ENCODE measurements at regions not wholly inside any gene's neighbourhood (a gene's known extent, or its start where the extent isn't known, plus 50 kb on each side); places are given as distances from the start of the nearest gene placed in this dataset.

DNA sequence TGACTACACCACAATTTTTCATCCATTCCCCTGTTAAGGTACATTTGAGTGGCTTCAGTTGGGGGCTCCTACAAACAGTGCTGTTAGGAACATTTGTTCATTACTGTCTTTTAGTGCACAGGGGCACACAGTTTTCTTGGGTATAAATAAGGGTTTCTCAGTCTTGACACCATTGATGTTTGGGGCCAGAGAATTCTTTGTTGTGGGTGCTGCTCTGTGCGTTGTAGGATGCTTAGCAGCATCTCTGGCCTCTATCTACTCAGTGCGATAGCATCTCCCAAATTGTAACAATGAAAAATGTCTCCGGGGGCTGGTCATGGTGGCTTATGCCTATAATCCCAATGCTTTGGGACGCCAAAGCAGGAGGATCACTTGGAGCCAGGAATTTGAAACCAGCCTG, 153.0 kb upstream of the MYL2 start:
- Histone ChIP-seq H3K27ac (ENCODE audit: low read length) (no peak overlapping the region), H3F3A (ENCODE audit: insufficient read depth, low read length, poor library complexity, severe bottlenecking) (no peaks in the 10 kb centered on the region), H2AFZ (ENCODE audit: low read depth, low read length) (no peak overlapping the region), H3K4me2 (ENCODE audit: low read length) (no peak overlapping the region), H3K27me3 (ENCODE audit: insufficient read depth, low read depth, low read length) (no peaks in the 10 kb centered on the region), H3K36me3 (ENCODE audit: insufficient read depth, low read length) (no peaks in the 10 kb centered on the region), H3K9ac (ENCODE audit: low read length) (no peak overlapping the region), H3K9me2 (ENCODE audit: insufficient read depth, low read length) (no peaks in the 10 kb centered on the region), H3K79me2 (replicated peaks; ENCODE audit: insufficient read depth, low read length) (peaks cover 6% of the 10 kb centered on the region), H3K9me3 (ENCODE audit: low read length) (no peaks in the 10 kb centered on the region), H4K20me1 (ENCODE audit: insufficient read depth) (no peaks in the 10 kb centered on the region), H3K4me3 (ENCODE audit: low read length) (no peak overlapping the region)
- TF ChIP-seq EZH2 (IDR thresholded peaks at IDR 0.05; ENCODE audit: borderline replicate concordance, insufficient read depth, low read length, poor library complexity, severe bottlenecking): no peak
- TF ChIP-seq RAD21 (conservative IDR thresholded peaks at IDR 0.05): no peak
- TF ChIP-seq, protein P1, sequence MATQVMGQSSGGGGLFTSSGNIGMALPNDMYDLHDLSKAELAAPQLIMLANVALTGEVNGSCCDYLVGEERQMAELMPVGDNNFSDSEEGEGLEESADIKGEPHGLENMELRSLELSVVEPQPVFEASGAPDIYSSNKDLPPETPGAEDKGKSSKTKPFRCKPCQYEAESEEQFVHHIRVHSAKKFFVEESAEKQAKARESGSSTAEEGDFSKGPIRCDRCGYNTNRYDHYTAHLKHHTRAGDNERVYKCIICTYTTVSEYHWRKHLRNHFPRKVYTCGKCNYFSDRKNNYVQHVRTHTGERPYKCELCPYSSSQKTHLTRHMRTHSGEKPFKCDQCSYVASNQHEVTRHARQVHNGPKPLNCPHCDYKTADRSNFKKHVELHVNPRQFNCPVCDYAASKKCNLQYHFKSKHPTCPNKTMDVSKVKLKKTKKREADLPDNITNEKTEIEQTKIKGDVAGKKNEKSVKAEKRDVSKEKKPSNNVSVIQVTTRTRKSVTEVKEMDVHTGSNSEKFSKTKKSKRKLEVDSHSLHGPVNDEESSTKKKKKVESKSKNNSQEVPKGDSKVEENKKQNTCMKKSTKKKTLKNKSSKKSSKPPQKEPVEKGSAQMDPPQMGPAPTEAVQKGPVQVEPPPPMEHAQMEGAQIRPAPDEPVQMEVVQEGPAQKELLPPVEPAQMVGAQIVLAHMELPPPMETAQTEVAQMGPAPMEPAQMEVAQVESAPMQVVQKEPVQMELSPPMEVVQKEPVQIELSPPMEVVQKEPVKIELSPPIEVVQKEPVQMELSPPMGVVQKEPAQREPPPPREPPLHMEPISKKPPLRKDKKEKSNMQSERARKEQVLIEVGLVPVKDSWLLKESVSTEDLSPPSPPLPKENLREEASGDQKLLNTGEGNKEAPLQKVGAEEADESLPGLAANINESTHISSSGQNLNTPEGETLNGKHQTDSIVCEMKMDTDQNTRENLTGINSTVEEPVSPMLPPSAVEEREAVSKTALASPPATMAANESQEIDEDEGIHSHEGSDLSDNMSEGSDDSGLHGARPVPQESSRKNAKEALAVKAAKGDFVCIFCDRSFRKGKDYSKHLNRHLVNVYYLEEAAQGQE (IDR thresholded peaks at IDR 0.05; ENCODE audit: borderline replicate concordance): no peak
- TF ChIP-seq SMC3 (conservative IDR thresholded peaks at IDR 0.05; ENCODE audit: poor library complexity): no peak
- TF ChIP-seq EP300 (conservative IDR thresholded peaks at IDR 0.05; ENCODE audit: poor library complexity, severe bottlenecking): no peak
- no peak for TF ChIP-seq CTCF (IDR thresholded peaks at IDR 0.05; ENCODE audit: poor library complexity, severe bottlenecking)
- TF ChIP-seq MXI1 (conservative IDR thresholded peaks at IDR 0.05; ENCODE audit: poor library complexity, severe bottlenecking): no peak
- no peak for TF ChIP-seq POLR2AphosphoS5 (IDR thresholded peaks at IDR 0.05)
- no peak for TF ChIP-seq TAF1 (IDR thresholded peaks at IDR 0.05; ENCODE audit: low read depth)

DNA sequence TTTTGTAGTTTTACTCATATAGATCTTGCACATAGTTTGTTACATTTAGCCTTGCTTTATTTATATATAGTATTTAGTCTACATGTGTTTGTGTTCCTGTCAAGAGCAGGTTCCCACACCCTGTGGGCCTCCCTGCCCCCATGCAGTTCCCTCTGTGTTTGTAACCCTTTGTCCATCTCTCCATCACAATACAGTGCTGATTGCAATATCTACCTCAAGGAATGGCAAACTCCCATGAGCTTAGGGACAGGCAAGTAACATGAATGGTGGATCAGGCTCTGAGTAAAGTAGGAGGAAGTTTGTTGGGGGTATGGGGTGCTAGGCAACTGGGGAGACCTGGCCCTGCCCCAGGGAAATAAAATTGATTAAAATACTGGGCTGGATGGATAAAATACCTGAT, 151.9 kb upstream of the MYL2 start:
- H3K27me3 ChIP-seq (ENCODE audit: insufficient read depth, low read depth, low read length): no peaks in the 10 kb centered on the region
- H3K4me3 ChIP-seq (ENCODE audit: low read length): no peak overlapping the region
- no peaks in the 10 kb centered on the region for H4K20me1 ChIP-seq (ENCODE audit: insufficient read depth)
- H3K9me2 ChIP-seq (ENCODE audit: insufficient read depth, low read length): no peaks in the 10 kb centered on the region
- H3F3A ChIP-seq (ENCODE audit: insufficient read depth, low read length, poor library complexity, severe bottlenecking): no peaks in the 10 kb centered on the region
- no peak overlapping the region for H3K27ac ChIP-seq (ENCODE audit: low read length)
- no peaks in the 10 kb centered on the region for H3K36me3 ChIP-seq (ENCODE audit: insufficient read depth, low read length)
- TF ChIP-seq EZH2 (IDR thresholded peaks at IDR 0.05; ENCODE audit: borderline replicate concordance, insufficient read depth, low read length, poor library complexity, severe bottlenecking) (no peak), CTCF (IDR thresholded peaks at IDR 0.05; ENCODE audit: poor library complexity, severe bottlenecking) (no peak), RAD21 (conservative IDR thresholded peaks at IDR 0.05) (no peak), POLR2AphosphoS5 (IDR thresholded peaks at IDR 0.05) (no peak), TAF1 (IDR thresholded peaks at IDR 0.05; ENCODE audit: low read depth) (no peak), EP300 (conservative IDR thresholded peaks at IDR 0.05; ENCODE audit: poor library complexity, severe bottlenecking) (no peak), MXI1 (conservative IDR thresholded peaks at IDR 0.05; ENCODE audit: poor library complexity, severe bottlenecking) (no peak), SMC3 (conservative IDR thresholded peaks at IDR 0.05; ENCODE audit: poor library complexity) (no peak)
- TF ChIP-seq, protein P1 (IDR thresholded peaks at IDR 0.05; ENCODE audit: borderline replicate concordance): no peak
- no peaks in the 10 kb centered on the region for H3K9me3 ChIP-seq (ENCODE audit: low read length)
- no peak overlapping the region for H3K9ac ChIP-seq (ENCODE audit: low read length)
- H3K4me2 ChIP-seq (ENCODE audit: low read length): no peak overlapping the region
- H3K79me2 ChIP-seq (replicated peaks; ENCODE audit: insufficient read depth, low read length): peaks cover 6% of the 10 kb centered on the region
- no peak overlapping the region for H2AFZ ChIP-seq (ENCODE audit: low read depth, low read length)
